Gastroesophageal sphincter (tissue), 4 donors: ENCODE measurements at regions not wholly inside any gene's neighbourhood (a gene's known extent, or its start where the extent isn't known, plus 50 kb on each side); places are given as distances from the start of the nearest gene placed in this dataset.

ENCODE experiments used
- ATAC-seq: fragments of 150-250 bp; one replicate; pipeline ENCODE4 v1.9.1; 2016; ENCODE audit warnings: mild to moderate bottlenecking, moderate library complexity
- H3K27ac ChIP-seq, 4 donors: fragments of 200-600 bp; sonication (generic) in 3 of 4; 1 replicate in 3 of 4; 2 replicates in 1 of 4; pipeline ENCODE4 v1.5.1; 2016 to 2019
- H3K27me3 ChIP-seq: fragments of 200-600 bp; sonication (generic); one replicate; pipeline ENCODE4 v1.5.1; 2019
- H3K36me3 ChIP-seq, 2 donors: fragments of 200-600 bp; sonication (generic); one replicate each; pipeline ENCODE4 v1.5.1; 2019; ENCODE audit warnings: control low read depth in 1 of 2
- H3K4me1 ChIP-seq, 3 donors: fragments of 200-600 bp; sonication (generic); 1 replicate in 2 of 3; 2 replicates in 1 of 3; pipeline ENCODE4 v1.5.1; 2016 to 2019; ENCODE audit warnings: control low read depth in 2 of 3
- H3K4me3 ChIP-seq, 2 donors: fragments of 200-600 bp; sonication (generic); one replicate each; pipeline ENCODE4 v1.5.1; 2019; ENCODE audit warnings: mild to moderate bottlenecking in 1 of 2, moderate library complexity in 1 of 2
- H3K9me3 ChIP-seq, 3 donors: fragments of 200-600 bp; sonication (generic); one replicate each; pipeline ENCODE4 v1.5.1; 2017 to 2019; ENCODE audit warnings: control low read depth in 2 of 3
- EP300 ChIP-seq: sonication (generic); formaldehyde crosslinking; IDR thresholded peaks from one replicate; pipeline ENCODE4 v1.6.1; 2017; ENCODE audit warnings: antibody characterized with exemption, mild to moderate bottlenecking
- POLR2A ChIP-seq, 2 donors: fragments of 450-650 bp; IDR thresholded peaks; one replicate each; pipeline ENCODE4 v1.6.1; 2017; ENCODE audit warnings: antibody characterized with exemption in 2 of 2, mild to moderate bottlenecking in 2 of 2, moderate library complexity in 1 of 2
- POLR2AphosphoS5 ChIP-seq: sonication (generic); formaldehyde crosslinking; IDR thresholded peaks from one replicate; pipeline ENCODE4 v1.6.1; 2017; ENCODE audit warnings: antibody characterized with exemption
- WGBS, 2 donors: methylation state at CpG; one replicate each; pipeline ENCODE4 v1.1.5; 2018; ENCODE audit warnings: low coverage in 1 of 2; 5-methylcytosine and 5-hydroxymethylcytosine counted together
- TF ChIP-seq, protein P1 (sequence below), 4 experiments: fragments of 200-600 bp in 2 of 4; fragments of 450-650 bp in 2 of 4; sonication (generic) in 1 of 4; IDR thresholded peaks; one replicate each; pipeline ENCODE4 v1.5.1; 2017 to 2019; ENCODE audit warnings: antibody characterized with exemption in 4 of 4, mild to moderate bottlenecking in 2 of 4, moderate library complexity in 2 of 4

DNA sequence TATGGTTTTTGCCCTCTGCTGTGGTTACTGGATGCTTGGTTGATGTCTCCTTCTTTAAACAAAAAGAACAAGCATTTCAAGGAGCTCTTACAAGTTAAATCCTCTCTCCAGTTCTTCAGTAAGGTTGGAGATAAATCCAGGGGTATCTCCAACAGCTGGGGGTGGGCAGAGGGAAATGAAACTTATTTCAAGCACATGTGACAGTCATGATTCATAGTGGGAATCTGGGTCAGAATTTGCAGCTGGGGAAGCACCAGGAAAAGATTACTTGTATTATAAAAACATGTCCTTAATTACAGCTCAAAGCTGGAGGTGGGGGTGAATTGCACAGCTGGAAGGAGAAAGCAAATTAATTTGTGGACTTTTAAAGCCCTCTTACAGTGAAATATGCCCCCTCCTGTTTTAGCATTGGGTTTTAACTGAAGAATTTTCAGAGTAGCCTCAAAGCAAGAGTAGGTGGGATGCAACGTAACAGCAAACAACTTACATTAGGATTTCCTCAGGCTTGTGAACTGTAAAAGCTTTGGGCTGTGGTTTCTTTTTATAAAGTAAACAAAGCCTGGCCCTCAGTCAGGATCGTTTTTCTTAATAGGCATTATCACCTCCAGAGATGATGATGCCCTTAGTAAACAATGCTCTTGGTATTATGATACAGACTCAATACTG, 596.4 kb downstream of the NYAP2 start:
- ATAC-seq, result no peak
- Histone ChIP-seq H3K9me3 (no peaks in the 10 kb centered on the region), H3K4me1 (peaks cover 2 to 14% (median 3%) of the 10 kb centered on the region in 3 donors), H3K27me3 (no peaks in the 10 kb centered on the region), H3K27ac (peak overlapping the region in 3 of 4 donors; percentile 8 to 22 (median 15)), H3K4me3 (no peak overlapping the region), H3K36me3 (no peaks in the 10 kb centered on the region)
- TF ChIP-seq POLR2AphosphoS5 (no peak), EP300 (no peak), POLR2A (IDR thresholded peaks at IDR 0.05) (no peak)
- TF ChIP-seq, protein P1, sequence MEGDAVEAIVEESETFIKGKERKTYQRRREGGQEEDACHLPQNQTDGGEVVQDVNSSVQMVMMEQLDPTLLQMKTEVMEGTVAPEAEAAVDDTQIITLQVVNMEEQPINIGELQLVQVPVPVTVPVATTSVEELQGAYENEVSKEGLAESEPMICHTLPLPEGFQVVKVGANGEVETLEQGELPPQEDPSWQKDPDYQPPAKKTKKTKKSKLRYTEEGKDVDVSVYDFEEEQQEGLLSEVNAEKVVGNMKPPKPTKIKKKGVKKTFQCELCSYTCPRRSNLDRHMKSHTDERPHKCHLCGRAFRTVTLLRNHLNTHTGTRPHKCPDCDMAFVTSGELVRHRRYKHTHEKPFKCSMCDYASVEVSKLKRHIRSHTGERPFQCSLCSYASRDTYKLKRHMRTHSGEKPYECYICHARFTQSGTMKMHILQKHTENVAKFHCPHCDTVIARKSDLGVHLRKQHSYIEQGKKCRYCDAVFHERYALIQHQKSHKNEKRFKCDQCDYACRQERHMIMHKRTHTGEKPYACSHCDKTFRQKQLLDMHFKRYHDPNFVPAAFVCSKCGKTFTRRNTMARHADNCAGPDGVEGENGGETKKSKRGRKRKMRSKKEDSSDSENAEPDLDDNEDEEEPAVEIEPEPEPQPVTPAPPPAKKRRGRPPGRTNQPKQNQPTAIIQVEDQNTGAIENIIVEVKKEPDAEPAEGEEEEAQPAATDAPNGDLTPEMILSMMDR (IDR thresholded peaks at IDR 0.05), result no peak
- 33 to 35% methylated on average over 2 of the region's 2 CpGs for WGBS, 2 donors

DNA sequence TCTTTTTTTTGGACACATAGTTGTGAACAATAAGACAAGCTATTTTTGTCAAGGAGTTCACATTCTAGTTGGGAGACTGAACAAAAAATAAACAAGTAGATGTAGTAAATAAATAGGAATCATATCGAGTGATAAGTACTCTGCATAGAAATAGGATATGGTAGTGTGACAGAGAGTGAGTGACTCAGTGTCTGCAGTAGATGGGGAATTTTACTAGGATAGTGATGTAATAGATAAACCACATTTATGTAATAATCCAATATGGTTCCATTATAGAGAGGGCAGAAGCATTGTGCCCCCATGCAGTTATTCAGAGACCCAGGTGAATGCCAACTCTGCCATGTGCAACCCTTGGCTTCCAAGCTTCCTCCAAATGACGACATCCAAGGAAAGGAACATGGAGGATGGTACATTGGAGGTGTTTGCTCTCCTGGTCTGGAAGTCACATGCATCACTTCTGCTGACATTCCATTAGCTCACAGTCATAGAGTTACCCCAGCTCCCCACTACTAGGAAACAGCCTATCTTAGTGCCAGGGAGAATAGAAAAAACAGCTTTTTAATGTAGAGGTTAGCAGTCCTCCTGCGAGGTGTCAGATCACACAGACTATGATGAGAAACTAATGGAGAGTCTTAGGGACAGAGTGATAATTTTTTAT, 595.4 kb downstream of the NYAP2 start:
- H3K27ac ChIP-seq, result peak overlapping the region in 1 of 4 donors; percentile 15
- ATAC-seq, result no peak
- H3K27me3 ChIP-seq, result no peaks in the 10 kb centered on the region
- no peaks in the 10 kb centered on the region for H3K9me3 ChIP-seq
- peaks cover 2 to 14% (median 3%) of the 10 kb centered on the region in 3 donors for H3K4me1 ChIP-seq
- H3K36me3 ChIP-seq, result no peaks in the 10 kb centered on the region
- H3K4me3 ChIP-seq, result no peak overlapping the region
- 68 to 89% methylated on average over 2 to 3 of the region's 3 CpGs for WGBS, 2 donors
- TF ChIP-seq POLR2A (IDR thresholded peaks at IDR 0.05) (no peak), POLR2AphosphoS5 (no peak), EP300 (no peak)
- TF ChIP-seq, protein P1 (IDR thresholded peaks at IDR 0.05), result no peak

DNA sequence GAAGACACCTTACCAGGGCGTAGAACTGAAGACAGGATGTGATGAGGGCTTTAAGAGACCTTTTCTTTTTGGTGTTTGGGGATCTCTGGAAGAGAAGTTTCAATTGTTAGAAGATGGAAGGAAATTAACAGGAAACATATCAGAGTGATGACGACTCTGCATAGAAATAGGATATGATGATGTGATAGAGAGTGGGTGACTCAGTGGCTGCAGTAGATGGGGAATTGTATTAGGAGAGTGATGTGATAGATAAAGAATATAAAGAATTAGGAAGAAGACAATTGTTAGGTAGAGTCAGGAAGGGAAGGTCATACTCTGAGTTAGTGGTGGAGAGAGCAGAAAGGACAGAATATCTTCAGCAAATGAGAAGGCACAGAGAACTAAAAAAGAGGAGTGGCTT, 593.9 kb downstream of the NYAP2 start:
- WGBS, 2 donors, result 64 to 76% methylated on average over 1 to 2 of the region's 2 CpGs
- Histone ChIP-seq H3K4me3 (no peak overlapping the region), H3K27me3 (no peaks in the 10 kb centered on the region), H3K27ac (no peak overlapping the region), H3K9me3 (no peaks in the 10 kb centered on the region), H3K4me1 (peaks cover 2 to 14% (median 3%) of the 10 kb centered on the region in 3 donors), H3K36me3 (no peaks in the 10 kb centered on the region)
- no peak for ATAC-seq
- TF ChIP-seq POLR2A (IDR thresholded peaks at IDR 0.05) (no peak), POLR2AphosphoS5 (no peak), EP300 (no peak)
- TF ChIP-seq, protein P1 (IDR thresholded peaks at IDR 0.05), result no peak

DNA sequence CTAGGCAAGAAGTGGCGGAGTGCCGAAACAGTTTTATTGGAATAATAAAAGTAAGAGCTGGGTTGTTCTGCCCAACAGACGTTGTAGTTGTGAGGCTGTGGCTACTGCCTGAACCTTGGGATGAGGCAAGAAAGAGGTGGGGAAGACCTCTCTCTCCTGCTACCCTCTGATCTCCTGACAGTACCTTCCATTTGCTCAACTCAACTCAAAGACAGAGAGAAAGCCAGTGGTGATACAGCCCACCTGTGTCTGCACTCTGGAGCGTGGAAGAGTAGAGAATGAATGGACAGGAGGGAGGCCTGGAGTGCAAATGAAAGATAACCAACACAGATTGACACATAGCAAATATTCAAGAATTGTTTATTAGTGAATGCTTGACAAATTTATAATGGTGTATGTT, 590.3 kb downstream of the NYAP2 start:
- no peak for ATAC-seq
- Histone ChIP-seq H3K9me3 (no peaks in the 10 kb centered on the region), H3K4me1 (no peaks in the 10 kb centered on the region), H3K4me3 (no peak overlapping the region), H3K27me3 (no peaks in the 10 kb centered on the region), H3K27ac (no peak overlapping the region), H3K36me3 (no peaks in the 10 kb centered on the region)
- TF ChIP-seq EP300 (no peak), POLR2A (IDR thresholded peaks at IDR 0.05) (no peak), POLR2AphosphoS5 (no peak)
- TF ChIP-seq, protein P1 (IDR thresholded peaks at IDR 0.05), result no peak
- WGBS, 2 donors, result 85 to 89% methylated on average over 3 to 4 of the region's 4 CpGs

DNA sequence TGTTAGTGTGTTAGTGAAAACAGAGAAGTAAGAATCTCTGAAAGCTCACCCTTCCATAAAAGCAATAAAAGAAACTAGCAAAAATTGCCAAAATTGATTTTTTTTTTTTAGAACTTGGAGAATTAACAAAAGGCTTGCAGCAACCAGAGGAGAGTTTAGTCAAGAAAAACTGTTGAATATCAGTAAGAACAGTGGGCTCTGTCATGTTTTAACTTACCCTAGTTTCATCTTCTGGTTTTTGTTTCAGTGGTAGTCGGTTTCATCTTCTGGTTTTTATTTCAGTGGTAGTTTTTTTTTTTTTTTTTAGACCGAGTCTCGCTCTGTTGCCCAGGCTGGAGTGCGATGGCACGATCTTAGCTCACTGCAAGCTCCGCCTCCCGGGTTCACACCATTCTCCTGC, 580.9 kb downstream of the NYAP2 start:
- TF ChIP-seq, protein P1 (IDR thresholded peaks at IDR 0.05), result no peak
- TF ChIP-seq POLR2AphosphoS5 (no peak), POLR2A (IDR thresholded peaks at IDR 0.05) (no peak), EP300 (no peak)
- WGBS, 2 donors, result 87 to 98% methylated on average over 5 to 7 of the region's 7 CpGs

More for the DNA sequence above, 580.9 kb downstream of the NYAP2 start:
- Histone ChIP-seq H3K4me3 (no peak overlapping the region), H3K36me3 (no peaks in the 10 kb centered on the region), H3K27me3 (no peaks in the 10 kb centered on the region), H3K9me3 (no peaks in the 10 kb centered on the region), H3K4me1 (no peaks in the 10 kb centered on the region), H3K27ac (no peak overlapping the region)
- ATAC-seq, result no peak
